GM12878 (cell line): ENCODE measurements at regions not wholly inside any gene's neighbourhood (a gene's known extent, or its start where the extent isn't known, plus 50 kb on each side); places are given as distances from the start of the nearest gene placed in this dataset.

Source experiments
- GABPA ChIP-seq: IDR thresholded peaks from 2 replicates; pipeline ENCODE4 v1.6.1; 2014; ENCODE audit warnings: antibody characterized with exemption, low read depth, mild to moderate bottlenecking, inconsistent platforms
- MTA3 ChIP-seq: IDR thresholded peaks from 2 replicates; pipeline ENCODE4 v1.6.1; 2012; ENCODE audit warnings: low read length, inconsistent platforms, borderline replicate concordance
- MYB ChIP-seq: fragments of 150-350 bp; IDR thresholded peaks from 2 replicates; pipeline ENCODE4 v1.6.1; 2014; ENCODE audit warnings: mild to moderate bottlenecking, low read depth, low read length, borderline replicate concordance
- PML ChIP-seq: IDR thresholded peaks from 2 replicates; pipeline ENCODE4 v1.6.1; 2012; ENCODE audit warnings: low read length, inconsistent platforms
- POLR2AphosphoS5 ChIP-seq: IDR thresholded peaks from 2 replicates; pipeline ENCODE4 v1.6.1; 2011; ENCODE audit warnings: mild to moderate bottlenecking, low read length, inconsistent platforms
- STAT3 ChIP-seq: IDR thresholded peaks from 2 replicates; pipeline ENCODE4 v1.6.1; 2011; ENCODE audit warnings: low read depth, low read length, improper control_type of control experiment
- SUZ12 ChIP-seq: fragments of 200-600 bp; sonication (generic); IDR thresholded peaks from one replicate; pipeline ENCODE4 v1.6.1; 2018; ENCODE audit warnings: antibody characterized with exemption, mild to moderate bottlenecking; ENCODE audit not compliant: unreplicated experiment
- TAF1 ChIP-seq: IDR thresholded peaks from 2 replicates; pipeline ENCODE4 v1.6.1; 2011; ENCODE audit warnings: mild to moderate bottlenecking, low read depth, low read length, borderline replicate concordance
- TCF12 ChIP-seq: IDR thresholded peaks from 2 replicates; pipeline ENCODE4 v1.6.1; 2011; ENCODE audit warnings: low read depth, mild to moderate bottlenecking, low read length
- YY1 ChIP-seq: IDR thresholded peaks from 2 replicates; pipeline ENCODE4 v1.6.1; 2011; ENCODE audit warnings: low read depth, mild to moderate bottlenecking, low read length
- ZNF217 ChIP-seq: fragments of 450-650 bp; IDR thresholded peaks from 2 replicates; pipeline ENCODE4 v1.6.1; 2017; ENCODE audit warnings: antibody characterized with exemption, mild to moderate bottlenecking
- TF ChIP-seq, protein P1 (sequence below): IDR thresholded peaks from 2 replicates; pipeline ENCODE4 v1.6.1; 2011; ENCODE audit warnings: low read depth, low read length, improper control_type of control experiment, borderline replicate concordance
- TF ChIP-seq, protein P2 (sequence below), 3 experiments: IDR thresholded peaks in 2 of 3; conservative IDR thresholded peaks in 1 of 3; 2 replicates each; pipeline ENCODE4 v1.5.1; 2011; ENCODE audit warnings: low read depth in 3 of 3, low read length in 3 of 3, mild to moderate bottlenecking in 3 of 3, control low read depth in 2 of 3, moderate library complexity in 2 of 3, inconsistent platforms in 1 of 3, mixed read lengths in 1 of 3; ENCODE audit not compliant: control insufficient read depth in 2 of 3, insufficient read depth in 1 of 3; ENCODE audit errors: extremely low read depth in 1 of 3
- TF ChIP-seq, protein P3 (sequence below): IDR thresholded peaks from 2 replicates; pipeline ENCODE4 v1.6.1; 2012; ENCODE audit warnings: mild to moderate bottlenecking, low read depth, low read length

DNA sequence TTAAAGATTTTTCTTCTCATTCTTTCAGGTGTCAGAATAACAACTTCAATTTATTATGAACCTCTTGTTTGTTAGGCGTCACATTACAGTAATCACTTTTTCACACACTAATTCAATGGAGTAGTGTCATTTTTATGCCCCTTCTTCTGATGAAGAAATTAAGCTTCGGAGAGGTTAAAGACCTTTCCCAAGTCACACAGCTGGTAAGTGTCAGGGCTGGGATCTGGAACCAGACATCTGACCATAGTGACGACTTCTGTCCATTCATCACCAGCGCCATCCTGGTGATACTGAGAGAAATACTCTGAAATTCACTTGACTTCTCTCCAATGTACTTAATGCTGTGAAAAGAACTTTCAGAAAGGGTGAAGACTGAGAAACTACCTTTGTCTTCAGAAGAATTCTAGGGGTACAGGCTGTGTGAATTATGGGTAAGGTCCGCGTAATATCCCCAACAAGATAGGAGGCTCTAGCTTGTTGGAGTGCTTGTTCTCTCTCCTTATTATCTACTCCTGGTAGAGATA, 173.8 kb downstream of the GAS1 start:
- TF ChIP-seq, protein P1, sequence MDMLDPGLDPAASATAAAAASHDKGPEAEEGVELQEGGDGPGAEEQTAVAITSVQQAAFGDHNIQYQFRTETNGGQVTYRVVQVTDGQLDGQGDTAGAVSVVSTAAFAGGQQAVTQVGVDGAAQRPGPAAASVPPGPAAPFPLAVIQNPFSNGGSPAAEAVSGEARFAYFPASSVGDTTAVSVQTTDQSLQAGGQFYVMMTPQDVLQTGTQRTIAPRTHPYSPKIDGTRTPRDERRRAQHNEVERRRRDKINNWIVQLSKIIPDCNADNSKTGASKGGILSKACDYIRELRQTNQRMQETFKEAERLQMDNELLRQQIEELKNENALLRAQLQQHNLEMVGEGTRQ = no peak
- TF ChIP-seq YY1 (no peak), SUZ12 (no peak), PML (no peak), MTA3 (no peak), ZNF217 (no peak), TCF12 (no peak), TAF1 (no peak), STAT3 (no peak), GABPA (no peak), POLR2AphosphoS5 (no peak), MYB (no peak)
- TF ChIP-seq, protein P2, sequence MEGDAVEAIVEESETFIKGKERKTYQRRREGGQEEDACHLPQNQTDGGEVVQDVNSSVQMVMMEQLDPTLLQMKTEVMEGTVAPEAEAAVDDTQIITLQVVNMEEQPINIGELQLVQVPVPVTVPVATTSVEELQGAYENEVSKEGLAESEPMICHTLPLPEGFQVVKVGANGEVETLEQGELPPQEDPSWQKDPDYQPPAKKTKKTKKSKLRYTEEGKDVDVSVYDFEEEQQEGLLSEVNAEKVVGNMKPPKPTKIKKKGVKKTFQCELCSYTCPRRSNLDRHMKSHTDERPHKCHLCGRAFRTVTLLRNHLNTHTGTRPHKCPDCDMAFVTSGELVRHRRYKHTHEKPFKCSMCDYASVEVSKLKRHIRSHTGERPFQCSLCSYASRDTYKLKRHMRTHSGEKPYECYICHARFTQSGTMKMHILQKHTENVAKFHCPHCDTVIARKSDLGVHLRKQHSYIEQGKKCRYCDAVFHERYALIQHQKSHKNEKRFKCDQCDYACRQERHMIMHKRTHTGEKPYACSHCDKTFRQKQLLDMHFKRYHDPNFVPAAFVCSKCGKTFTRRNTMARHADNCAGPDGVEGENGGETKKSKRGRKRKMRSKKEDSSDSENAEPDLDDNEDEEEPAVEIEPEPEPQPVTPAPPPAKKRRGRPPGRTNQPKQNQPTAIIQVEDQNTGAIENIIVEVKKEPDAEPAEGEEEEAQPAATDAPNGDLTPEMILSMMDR (IDR thresholded peaks at IDR 0.05 in 2 of 3, conservative IDR thresholded peaks at IDR 0.05 in 1 of 3; ENCODE audit: control insufficient read depth in 2 of 3, extremely low read depth in 1 of 3, insufficient read depth in 1 of 3, low read depth in 3 of 3, low read length in 3 of 3) = no peak
- TF ChIP-seq, protein P3, sequence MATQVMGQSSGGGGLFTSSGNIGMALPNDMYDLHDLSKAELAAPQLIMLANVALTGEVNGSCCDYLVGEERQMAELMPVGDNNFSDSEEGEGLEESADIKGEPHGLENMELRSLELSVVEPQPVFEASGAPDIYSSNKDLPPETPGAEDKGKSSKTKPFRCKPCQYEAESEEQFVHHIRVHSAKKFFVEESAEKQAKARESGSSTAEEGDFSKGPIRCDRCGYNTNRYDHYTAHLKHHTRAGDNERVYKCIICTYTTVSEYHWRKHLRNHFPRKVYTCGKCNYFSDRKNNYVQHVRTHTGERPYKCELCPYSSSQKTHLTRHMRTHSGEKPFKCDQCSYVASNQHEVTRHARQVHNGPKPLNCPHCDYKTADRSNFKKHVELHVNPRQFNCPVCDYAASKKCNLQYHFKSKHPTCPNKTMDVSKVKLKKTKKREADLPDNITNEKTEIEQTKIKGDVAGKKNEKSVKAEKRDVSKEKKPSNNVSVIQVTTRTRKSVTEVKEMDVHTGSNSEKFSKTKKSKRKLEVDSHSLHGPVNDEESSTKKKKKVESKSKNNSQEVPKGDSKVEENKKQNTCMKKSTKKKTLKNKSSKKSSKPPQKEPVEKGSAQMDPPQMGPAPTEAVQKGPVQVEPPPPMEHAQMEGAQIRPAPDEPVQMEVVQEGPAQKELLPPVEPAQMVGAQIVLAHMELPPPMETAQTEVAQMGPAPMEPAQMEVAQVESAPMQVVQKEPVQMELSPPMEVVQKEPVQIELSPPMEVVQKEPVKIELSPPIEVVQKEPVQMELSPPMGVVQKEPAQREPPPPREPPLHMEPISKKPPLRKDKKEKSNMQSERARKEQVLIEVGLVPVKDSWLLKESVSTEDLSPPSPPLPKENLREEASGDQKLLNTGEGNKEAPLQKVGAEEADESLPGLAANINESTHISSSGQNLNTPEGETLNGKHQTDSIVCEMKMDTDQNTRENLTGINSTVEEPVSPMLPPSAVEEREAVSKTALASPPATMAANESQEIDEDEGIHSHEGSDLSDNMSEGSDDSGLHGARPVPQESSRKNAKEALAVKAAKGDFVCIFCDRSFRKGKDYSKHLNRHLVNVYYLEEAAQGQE = no peak
